Umbilical cord (tissue), 1 donor: ENCODE measurements at regions not wholly inside any gene's neighbourhood (a gene's known extent, or its start where the extent isn't known, plus 50 kb on each side); places are given as distances from the start of the nearest gene placed in this dataset.
A peak's percentile ranks its signal among the peaks of the same experiment; 100 is the strongest.

ENCODE experiments used
- DNase-seq: peaks from one replicate; pipeline ENCODE4 v3.0.0-alpha.2; 2015; ENCODE audit warnings: low spot score

GRCh38 chr11:11078344-11079086, 220.7 kb upstream of the ZBED5 start:
- peak; percentile 34 for DNase-seq

- no peak for DNase-seq
Observed at GRCh38 chr11:11077898-11078297, 220.0 kb upstream of the ZBED5 start.

- DNase-seq = no peak
Observed at GRCh38 chr11:11076879-11077278, 219.0 kb upstream of the ZBED5 start.

- DNase-seq = no peak
Observed at GRCh38 chr11:11076276-11076675, 218.4 kb upstream of the ZBED5 start.

GRCh38 chr11:11075515-11076171, 217.8 kb upstream of the ZBED5 start:
- DNase-seq = no peak

GRCh38 chr11:11074686-11075335, 217.0 kb upstream of the ZBED5 start:
- no peak for DNase-seq

GRCh38 chr11:11073996-11074395, 216.1 kb upstream of the ZBED5 start:
- no peak for DNase-seq

- DNase-seq = no peak
Observed at GRCh38 chr11:11072067-11072466, 214.2 kb upstream of the ZBED5 start.

- no peak for DNase-seq
Observed at GRCh38 chr11:11071486-11071885, 213.6 kb upstream of the ZBED5 start.

- DNase-seq = no peak
Observed at GRCh38 chr11:11070976-11071375, 213.1 kb upstream of the ZBED5 start.

- DNase-seq = peak; percentile 34
Observed at GRCh38 chr11:11069841-11070835, 212.3 kb upstream of the ZBED5 start.

- DNase-seq = no peak
Observed at GRCh38 chr11:11068113-11068512, 210.3 kb upstream of the ZBED5 start.

GRCh38 chr11:11065396-11065795, 207.5 kb upstream of the ZBED5 start:
- DNase-seq = no peak

- DNase-seq = no peak
Observed at GRCh38 chr11:11057472-11057854, 199.6 kb upstream of the ZBED5 start.

GRCh38 chr11:11056749-11057471, 199.1 kb upstream of the ZBED5 start:
- DNase-seq = no peak

GRCh38 chr11:11056316-11056715, 198.5 kb upstream of the ZBED5 start:
- no peak for DNase-seq

GRCh38 chr11:11047851-11048610, 190.2 kb upstream of the ZBED5 start:
- DNase-seq = no peak

- DNase-seq = no peak
Observed at GRCh38 chr11:11046781-11047180, 188.9 kb upstream of the ZBED5 start.

GRCh38 chr11:11045156-11045930, 187.5 kb upstream of the ZBED5 start:
- no peak for DNase-seq
